HG02588 (cell line): ENCODE measurements at regions not wholly inside any gene's neighbourhood (a gene's known extent, or its start where the extent isn't known, plus 50 kb on each side); places are given as distances from the start of the nearest gene placed in this dataset.
"Not testable (repeated sequence)": the region's sequence is repeated elsewhere in the genome, so short reads cannot be mapped to it uniquely, and the experiment has no call there.

Experiments used
- ATAC-seq: cut with Tn5 transposase; IDR thresholded peaks from one replicate; pipeline ENCODE4 v1.9.1; 2021; ENCODE audit warnings: mild to moderate bottlenecking, moderate library complexity; ENCODE audit not compliant: unreplicated experiment

DNA sequence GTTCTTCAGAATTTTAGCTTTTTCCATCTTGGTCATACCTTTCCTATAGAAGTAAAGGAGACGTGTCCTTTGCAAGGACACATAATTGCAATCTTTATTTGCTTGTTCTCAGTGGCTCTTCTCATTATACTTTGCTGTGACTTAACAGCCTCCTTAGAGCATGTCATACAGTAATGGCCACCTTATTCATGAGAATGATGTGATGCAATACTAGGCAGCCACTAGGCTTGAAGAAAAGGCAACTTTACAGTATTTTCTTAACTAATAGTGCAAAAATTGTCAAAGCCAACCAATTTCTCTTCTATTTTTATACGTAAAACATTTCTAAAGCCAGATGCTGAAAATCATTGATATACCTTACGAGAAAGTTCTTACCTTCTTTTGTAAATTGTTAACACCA lies 1296.8 kb upstream of the EYS start:
- ATAC-seq, result no peak

DNA sequence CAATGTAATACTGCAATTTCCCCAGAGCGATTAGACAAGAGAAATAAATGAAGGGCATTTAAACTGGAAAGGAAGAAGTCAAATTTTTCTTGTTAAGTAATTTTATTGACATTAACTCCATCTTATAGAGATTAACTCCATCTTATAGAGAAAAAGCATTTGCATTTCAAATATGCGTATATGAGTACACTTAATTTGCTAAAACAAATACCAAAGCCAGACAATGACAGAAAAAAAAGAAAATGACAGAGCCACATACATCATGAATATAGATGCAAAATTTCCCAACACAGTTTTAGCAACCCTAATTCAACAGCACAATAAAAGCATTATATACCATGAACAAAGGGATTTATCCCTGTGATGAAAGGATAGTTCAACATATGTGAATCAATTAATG lies 1293.1 kb upstream of the EYS start:
- ATAC-seq, result no peak

DNA sequence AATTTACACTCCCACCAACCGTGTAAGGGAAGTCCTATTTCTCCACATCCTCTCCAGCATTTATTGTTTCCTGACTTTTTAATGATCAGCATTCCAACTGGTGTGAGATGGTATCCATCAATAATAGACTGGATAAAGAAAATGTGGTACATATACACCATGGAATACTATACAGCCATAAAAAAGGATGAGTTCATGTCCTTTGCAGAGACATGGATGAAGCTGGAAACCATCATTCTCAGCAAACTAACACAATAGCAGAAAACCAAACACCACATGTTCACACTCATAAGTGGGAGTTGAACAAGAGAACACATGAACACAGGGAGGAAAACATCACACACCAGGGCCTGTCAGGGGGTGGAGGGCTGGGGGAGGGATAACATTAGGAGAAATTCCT lies 1290.6 kb upstream of the EYS start:
- not testable (repeated sequence) for ATAC-seq

DNA sequence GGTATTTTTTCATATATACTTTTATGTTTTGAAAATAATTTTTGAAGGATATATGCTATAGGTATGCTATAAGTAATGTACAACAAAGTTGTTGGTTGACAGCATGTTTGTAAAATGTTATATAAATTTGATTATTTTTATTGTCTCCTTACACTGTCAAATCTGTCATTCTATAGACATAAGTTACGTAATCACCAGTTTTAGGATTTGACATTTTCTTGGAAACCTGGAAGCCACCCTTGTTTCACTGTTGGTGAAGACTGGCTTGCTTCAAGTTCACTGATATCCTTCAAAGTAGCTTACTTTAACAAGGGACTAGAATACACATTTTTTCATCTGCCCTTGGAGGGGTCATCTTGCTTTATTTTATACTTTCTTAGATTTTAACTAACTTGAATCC lies 1288.6 kb upstream of the EYS start:
- ATAC-seq, result no peak

DNA sequence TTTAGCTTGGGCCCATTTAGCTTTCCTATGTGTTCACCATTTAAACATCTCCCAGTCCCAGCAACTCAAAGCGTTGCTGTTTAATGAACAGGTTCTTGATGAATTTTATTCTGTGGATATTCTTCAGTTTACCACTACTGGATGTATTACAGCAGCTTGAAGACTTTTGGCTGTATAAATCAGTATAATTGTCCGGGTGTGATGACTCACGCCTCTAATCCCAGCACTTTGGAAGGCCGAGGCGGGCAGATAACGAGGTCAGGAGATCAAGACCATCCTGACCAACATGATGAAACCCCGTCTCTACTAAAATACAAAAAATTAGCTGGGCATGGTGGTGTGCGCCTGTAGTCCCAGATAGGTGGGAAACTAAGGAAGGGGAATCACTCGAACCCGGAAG lies 1286.7 kb upstream of the EYS start:
- ATAC-seq, result not testable (repeated sequence)

DNA sequence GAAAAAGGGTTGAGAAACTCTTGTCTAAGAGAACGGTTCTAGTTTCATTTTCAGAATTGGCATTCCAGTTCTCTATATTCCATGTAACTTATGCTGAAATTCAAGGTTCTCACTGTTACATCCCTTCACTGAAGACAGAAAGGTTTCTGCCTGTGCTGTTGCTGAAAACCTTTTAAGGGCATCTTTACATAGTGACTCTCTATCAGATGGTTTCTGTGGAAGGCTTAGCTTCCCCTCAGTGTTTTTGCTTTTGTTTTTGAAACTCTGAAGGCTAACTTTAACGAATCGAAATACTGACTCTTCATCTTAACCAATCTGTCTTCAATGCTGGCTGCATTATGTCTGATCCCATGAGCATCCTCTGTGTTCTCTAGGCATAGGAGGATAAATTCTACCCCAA lies 1286.2 kb upstream of the EYS start:
- ATAC-seq, result no peak

DNA sequence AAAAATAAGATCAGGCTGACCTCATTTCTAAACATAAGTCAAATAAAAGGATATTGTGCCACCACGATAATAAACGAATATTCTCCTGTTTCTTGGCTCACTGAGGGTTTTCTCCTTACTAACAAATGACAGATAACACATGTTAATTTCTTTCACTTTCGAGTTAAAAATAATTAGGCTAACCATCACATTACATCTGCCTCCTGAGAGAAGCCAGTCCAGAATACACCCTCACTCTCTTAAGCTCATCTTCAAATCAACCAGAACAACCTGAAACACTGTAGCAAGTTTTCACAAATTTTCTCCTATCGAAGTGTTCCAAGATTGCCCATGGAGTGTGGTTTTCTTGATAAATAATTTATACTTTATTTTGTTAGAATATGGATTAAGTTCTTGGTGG lies 1285.6 kb upstream of the EYS start:
- no peak for ATAC-seq

DNA sequence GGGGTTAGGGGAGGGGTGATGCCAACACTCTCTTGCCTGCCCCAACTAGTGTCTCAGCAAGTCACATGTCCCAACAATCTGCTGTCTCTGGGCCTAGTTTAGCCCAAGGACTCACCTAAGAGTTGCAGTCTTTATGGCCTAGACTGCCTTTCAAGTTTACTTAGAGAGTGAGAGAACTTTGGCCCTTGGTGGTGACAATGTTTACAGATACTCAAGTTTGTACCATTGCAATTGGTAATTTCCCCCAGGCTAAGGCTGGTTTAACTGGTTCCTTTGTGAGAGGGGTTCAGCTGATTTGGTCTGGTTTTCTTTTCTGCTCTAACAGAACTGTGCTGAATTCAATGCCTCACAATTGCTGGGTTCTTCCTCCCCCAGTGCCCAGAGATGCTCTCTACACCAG lies 1279.9 kb upstream of the EYS start:
- no peak for ATAC-seq

DNA sequence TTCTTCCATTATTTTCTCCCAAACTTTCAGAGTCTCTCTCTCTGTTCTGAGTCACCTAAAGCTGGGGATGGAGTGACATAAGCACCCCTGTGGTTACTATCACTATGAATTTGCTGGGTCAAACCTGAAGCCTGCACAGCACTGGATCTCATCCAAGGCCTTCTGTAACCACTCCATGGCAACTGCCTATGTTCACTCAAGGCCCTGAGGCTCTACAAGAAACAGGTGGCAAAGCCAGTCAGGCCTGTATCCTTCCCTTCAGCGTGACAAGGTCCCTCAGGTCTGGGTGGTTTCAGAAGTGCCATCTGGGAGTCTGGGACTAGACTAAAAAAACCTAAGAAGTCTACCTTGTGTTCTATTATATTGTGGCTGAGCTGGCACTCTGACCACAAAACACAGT lies 1278.8 kb upstream of the EYS start:
- ATAC-seq, result no peak

DNA sequence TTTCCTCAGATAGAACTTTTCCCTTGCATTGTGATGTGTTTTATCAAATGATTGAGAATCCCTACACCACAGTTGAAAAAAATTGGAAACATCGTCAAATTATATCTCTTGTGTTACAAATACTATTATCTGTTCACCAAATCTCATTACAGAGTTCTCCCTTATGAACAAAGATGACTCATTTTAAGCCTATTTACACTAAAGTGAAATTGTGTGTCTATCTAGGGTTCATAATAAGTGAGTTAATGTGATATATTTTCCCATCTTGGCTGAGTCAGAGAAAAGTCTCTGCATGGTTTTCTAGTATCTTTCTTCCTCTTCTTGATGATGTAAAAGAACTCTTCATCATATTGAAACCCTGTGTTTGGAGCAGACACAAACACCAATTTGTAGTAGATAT lies 1263.3 kb upstream of the EYS start:
- ATAC-seq, result no peak

DNA sequence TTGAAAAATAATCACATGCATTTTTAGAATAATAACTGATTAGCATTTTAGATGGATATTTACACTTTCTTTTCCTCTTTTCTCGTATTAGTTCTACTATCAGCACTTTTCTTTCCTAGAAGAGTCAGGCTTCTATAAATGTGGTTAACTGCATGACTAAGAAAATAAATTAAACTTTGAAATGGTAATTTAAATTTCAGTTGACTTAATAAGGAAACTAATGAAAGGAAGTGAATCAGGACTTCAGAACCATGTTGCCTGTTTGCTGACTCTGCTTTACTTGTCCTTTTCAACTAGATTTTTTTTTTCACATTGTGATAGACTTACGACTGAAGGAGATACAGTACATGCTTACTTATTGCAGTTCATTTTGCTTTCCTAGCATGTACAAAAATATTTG lies 1258.2 kb upstream of the EYS start:
- ATAC-seq, result no peak

DNA sequence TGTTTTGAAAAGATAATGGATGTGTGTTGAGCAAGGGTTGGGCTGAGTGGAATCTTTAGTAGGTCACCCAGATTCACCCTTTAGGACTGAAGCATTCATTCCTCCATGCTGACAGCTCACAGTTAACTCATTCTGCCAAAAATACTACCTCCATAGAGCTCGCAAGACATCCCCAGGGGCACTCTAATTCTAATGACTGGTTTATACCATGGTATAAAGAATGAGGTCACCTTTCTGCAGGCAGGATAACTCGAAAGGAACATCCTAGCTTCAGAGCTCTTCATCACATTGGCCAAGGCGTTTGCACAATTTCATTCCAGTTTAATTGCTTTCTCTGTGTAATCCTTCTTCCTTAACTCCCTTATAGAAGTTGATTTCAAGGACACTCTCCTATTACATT lies 1257.2 kb upstream of the EYS start:
- ATAC-seq, result no peak

DNA sequence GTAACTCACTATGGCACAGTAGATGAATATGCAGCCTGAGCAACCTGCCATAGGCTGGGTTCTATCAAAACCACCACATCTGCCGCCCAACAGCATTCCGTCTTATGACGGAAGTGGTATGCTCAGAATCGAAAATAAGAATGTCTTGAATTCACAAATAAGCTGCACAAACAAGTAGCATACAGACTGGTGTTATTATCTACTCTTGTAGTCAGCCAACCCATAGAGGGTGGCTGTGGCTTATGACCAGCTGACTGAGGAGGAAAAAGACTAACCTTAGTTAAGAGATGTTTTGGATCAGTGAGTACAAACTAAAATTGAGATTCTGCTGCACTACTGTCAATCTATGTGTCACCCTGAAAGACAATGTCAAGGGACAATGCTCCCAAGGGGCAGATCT lies 1255.1 kb upstream of the EYS start:
- no peak for ATAC-seq

DNA sequence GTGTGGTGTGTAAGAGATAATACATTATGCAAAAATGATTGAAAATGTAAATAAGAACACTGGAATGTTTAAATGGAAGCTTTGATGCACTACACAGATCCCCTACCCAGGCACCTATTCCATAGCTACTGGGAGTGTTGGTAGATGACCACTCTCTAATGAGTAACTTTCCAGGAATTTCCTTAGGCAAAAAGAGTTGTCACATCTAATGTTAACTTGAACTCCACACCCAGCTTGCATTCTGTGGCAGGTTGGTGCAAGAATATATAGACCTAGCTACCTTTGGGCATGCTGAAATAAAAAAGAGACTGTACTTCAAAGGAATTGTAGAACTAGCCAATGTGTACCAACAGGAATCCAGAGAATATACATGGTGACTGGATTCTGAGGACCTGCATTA lies 1254.2 kb upstream of the EYS start:
- ATAC-seq, result no peak

DNA sequence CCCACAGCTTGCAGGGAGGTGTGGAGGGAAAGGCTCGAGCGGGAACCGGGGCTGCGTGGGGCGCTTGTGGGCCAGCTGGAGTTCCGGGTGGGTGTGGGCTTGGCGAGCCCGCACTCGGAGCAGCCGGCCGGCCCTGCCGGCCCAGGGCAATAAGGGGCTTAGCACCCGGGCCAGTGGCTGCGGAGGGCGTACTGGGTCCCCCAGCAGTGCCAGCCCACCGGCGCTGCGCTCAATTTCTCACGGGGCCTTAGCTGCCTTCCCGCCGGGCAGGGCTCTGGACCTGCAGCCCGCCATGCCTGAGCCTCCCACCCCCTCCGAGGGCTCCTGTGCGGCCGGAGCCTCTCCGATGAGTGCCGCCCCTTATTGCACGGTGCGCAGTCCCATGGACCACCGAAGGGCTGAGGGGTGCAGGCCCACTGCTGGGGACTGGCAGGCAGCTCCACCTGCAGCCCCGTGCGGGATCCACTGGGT lies 1242.2 kb upstream of the EYS start:
- no peak for ATAC-seq

DNA sequence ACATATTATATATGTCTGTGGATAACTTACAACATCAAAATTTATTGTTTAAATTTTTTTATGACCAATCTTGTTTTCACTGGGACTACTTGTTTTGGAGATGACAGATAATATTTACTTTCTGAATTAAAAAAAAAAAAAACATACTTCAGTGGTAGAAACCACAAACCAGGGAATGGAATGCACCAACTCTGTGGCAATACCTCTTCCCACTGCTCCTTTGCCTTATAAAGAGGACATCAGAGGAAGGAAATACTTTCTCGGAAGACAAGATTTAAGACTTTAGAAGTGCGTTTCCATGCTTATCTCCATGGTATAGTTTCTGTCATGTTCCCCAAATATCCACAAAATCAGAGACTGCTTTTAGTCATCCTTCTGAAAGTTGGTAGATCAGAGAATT lies 1241.1 kb upstream of the EYS start:
- no peak for ATAC-seq

DNA sequence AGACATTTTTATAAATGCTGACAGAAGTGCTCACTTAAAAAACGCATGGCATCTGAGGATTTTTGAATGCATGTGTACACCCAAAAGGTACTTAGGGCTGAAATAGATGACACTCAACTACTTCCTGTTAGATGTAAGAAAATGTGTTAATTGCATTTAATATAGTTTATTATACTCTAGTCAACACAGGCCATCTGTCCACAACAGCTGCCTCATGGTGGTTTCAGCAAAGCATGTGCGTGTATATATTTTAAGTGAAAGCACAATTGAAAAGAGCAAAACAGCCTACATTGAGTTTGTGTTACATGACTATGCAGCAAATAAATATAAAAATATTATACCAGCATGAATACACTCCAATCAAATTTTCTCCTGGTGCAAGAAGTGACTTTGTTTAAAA lies 1233.0 kb upstream of the EYS start:
- ATAC-seq, result no peak

DNA sequence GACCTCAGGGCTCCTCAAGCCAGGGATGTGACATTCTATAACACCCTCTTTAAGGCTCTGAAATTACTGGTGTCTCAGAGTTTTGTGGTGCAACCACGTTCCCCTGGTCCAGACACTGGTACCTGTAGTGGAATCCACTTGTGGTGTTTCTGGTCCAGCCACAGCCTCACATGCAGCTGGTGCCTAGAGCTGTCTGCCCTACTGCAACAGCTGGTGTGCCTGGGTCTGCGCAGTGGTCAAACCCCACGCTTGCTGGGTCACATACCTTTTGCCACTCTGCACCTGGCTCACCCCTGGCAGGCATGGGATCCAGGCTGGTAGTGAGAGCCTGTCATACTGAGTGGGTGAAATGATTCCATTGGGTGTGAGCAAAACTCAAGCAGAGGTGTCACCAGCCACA lies 1230.2 kb upstream of the EYS start:
- no peak for ATAC-seq

DNA sequence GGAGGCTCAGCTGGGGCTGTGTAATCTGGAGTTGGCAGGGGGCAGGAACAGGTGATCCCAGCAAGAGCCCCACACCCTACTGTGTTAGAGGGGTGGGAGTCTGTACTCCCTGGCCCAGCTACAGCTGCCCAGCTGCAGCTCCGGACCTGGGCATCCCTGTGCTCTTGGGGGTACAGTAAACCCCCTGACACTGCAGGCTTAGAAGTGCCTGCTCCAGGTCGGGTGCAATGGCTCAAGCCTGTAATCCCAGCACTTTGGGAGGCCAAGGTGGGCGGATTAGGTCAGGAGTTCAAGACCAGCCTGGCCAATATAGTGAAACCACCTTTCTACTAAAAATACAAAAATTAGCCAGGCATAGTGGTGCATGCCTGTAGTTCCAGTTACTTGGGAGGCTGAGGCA lies 1228.6 kb upstream of the EYS start:
- no peak for ATAC-seq

DNA sequence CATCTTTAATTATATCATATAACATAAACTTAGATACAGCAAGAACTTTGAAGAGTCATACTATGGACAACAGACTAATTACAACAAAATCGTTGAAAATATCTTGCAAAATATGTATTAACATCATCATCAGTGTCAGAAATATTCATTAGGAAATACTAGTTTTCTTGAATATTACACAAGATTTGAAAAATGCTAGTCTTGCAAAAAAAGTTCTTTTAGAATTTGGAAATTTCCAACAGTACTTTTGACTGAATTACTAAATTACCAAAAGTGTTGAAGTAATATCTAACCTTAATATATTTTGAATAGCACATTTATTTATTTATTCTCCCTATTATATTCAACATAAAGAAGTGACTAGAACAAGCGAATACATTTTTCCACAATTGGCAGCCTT lies 1224.8 kb upstream of the EYS start:
- ATAC-seq, result no peak

DNA sequence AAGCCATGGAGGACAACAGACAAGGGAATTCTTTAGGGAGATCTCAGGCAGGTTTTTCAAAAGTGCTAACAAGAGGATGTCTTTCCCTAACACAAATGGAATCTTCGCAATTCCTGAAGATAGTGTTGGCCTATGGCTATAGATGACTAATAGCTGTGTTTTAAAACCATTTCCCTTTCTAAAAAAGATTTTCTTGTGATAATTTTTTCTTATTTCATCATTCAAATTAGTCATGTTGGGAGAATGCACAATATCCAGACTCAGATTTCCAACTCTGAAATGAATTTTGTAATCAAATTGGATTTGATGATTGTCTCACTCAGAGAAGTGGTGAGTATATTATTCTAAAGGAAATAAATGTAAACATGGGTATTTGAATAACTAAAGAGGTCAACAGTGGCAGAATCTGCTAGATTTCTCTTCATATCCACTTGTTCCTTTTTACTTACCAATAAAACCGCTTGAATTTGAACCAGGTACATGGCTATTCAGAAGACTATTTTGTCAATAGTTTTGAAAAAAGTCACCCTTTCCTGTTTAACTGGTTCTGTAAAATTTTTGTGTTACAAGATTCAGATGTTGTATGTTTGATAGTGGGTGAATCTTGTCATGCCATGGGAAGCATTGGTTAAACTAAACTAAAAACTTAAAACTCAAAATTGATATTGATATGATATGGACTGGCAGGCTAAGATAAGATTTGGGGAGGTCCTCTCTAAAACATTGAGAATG lies 1223.7 kb upstream of the EYS start:
- no peak for ATAC-seq

DNA sequence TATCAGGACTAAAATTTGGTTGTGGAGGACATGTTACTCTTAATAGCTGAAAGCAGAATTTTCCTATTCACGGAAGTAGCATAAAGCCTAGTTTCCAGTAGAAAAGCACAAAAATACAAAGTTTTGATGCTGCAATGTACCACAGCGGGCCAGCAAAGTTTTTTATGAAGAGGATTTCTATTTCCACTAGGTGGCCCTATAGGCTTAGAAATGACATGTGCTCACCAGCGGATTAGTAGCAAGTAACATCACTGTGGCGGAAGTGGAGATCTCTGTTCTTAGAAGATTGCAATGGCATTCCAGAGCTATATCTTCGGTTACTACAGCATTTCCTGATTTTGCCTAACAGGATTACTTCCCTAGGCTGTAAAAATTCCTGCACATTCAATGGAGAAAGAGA lies 1219.0 kb upstream of the EYS start:
- ATAC-seq, result no peak

DNA sequence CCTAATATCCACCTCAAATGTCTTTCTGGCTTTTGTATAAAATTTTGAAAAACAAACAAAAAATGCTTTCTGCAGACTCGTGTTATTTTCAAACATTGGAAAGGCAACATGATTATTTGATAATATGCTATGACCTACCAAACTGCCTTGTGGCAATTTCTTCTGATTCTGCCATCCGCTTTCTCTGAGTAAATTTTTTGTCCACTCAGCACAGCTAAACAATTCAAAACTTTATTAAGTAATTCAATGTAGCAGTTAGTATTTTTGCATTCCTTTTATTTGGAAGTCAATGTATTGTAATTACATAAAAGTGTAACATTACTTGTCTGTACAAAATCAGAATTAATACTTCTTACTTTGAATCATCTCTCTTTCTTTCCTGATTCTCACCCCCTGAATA lies 1206.6 kb upstream of the EYS start:
- no peak for ATAC-seq
